ENCODE measurements at regions not wholly inside any gene's neighbourhood (a gene's known extent, or its start where the extent isn't known, plus 50 kb on each side); places are given as distances from the start of the nearest gene placed in this dataset.

DNA sequence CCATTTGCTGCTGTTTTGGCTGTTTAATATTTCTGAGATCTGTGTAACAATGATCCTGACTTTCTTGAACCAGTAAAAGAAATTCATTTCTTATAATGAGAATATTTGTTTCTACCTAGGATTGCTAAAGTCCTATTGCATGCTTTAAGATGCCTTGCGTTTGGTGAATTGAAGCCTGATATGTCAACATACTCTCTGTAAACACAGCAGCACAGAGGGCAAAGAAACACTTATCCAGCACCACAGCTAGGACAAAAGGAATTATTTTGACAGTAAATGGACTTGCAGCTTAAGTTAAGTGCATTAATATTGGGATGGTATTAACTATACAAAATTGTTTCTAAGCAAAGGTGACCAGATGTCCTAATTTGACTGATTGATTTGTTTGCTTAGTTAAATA is 2031.2 kb upstream of the CDH6 start:
- Histone ChIP-seq H3F3A (replicated peaks; ENCODE audit: insufficient read depth) (no peaks in the 10 kb centered on the region), H3K4me3 (ENCODE audit: low read depth in 2 of 2, low read length in 1 of 2) (no peak overlapping the region), H3K79me2 (ENCODE audit: insufficient read depth) (no peaks in the 10 kb centered on the region), H3K27me3 (ENCODE audit: insufficient read depth) (no peaks in the 10 kb centered on the region), H3K27ac (ENCODE audit: low read depth in 2 of 2, low read length in 1 of 2) (no peak overlapping the region), H4K20me1 (ENCODE audit: insufficient read depth) (no peaks in the 10 kb centered on the region), H3K9ac (no peak overlapping the region), H3K9me2 (no peaks in the 10 kb centered on the region), H3K36me3 (replicated peaks in 1 of 2; ENCODE audit: control insufficient read depth in 1 of 2, insufficient read depth in 2 of 2, low read length in 1 of 2) (no peaks in the 10 kb centered on the region), H3K9me3 (no peaks in the 10 kb centered on the region), H2AFZ (ENCODE audit: low read depth) (no peak overlapping the region), H3K4me1 (ENCODE audit: control insufficient read depth in 1 of 2, insufficient read depth in 2 of 2, low read depth in 1 of 2, low read length in 1 of 2) (no peaks in the 10 kb centered on the region), H3K4me2 (no peak overlapping the region)
- WGBS (ENCODE audit: low lambda C conversion rate): 0% methylated on average over 1 of the region's 1 CpG
- no peak for TF ChIP-seq POLR2AphosphoS5 (IDR thresholded peaks at IDR 0.05; ENCODE audit: low read depth, low read length)
- TF ChIP-seq SIN3A (IDR thresholded peaks at IDR 0.05; ENCODE audit: borderline replicate concordance, low read depth, low read length): no peak
- TF ChIP-seq NFIC (IDR thresholded peaks at IDR 0.05; ENCODE audit: borderline replicate concordance): no peak
- TF ChIP-seq YY1 (IDR thresholded peaks at IDR 0.05; ENCODE audit: low read depth): no peak
- TF ChIP-seq EP300 (IDR thresholded peaks at IDR 0.05; ENCODE audit: borderline replicate concordance in 1 of 2, low read depth in 1 of 2, low read length in 1 of 2): no peak
- no peak for TF ChIP-seq TCF12 (IDR thresholded peaks at IDR 0.05)
- TF ChIP-seq, protein P1, sequence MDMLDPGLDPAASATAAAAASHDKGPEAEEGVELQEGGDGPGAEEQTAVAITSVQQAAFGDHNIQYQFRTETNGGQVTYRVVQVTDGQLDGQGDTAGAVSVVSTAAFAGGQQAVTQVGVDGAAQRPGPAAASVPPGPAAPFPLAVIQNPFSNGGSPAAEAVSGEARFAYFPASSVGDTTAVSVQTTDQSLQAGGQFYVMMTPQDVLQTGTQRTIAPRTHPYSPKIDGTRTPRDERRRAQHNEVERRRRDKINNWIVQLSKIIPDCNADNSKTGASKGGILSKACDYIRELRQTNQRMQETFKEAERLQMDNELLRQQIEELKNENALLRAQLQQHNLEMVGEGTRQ (IDR thresholded peaks at IDR 0.05; ENCODE audit: borderline replicate concordance, low read depth, low read length): no peak
- TF ChIP-seq TEAD4 (IDR thresholded peaks at IDR 0.05; ENCODE audit: borderline replicate concordance, insufficient read depth): no peak
- TF ChIP-seq, protein P2, sequence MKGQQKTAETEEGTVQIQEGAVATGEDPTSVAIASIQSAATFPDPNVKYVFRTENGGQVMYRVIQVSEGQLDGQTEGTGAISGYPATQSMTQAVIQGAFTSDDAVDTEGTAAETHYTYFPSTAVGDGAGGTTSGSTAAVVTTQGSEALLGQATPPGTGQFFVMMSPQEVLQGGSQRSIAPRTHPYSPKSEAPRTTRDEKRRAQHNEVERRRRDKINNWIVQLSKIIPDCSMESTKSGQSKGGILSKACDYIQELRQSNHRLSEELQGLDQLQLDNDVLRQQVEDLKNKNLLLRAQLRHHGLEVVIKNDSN (IDR thresholded peaks at IDR 0.05; ENCODE audit: borderline replicate concordance, low read depth): no peak
- TF ChIP-seq GATA2 (CRISPR knock-in tag; IDR thresholded peaks at IDR 0.05): no peak
- TF ChIP-seq FOXM1 (IDR thresholded peaks at IDR 0.05; ENCODE audit: low read depth): no peak
- TF ChIP-seq CHD2 (IDR thresholded peaks at IDR 0.05; ENCODE audit: low read length, partially characterized antibody): no peak
- TF ChIP-seq FOSL2 (IDR thresholded peaks at IDR 0.05; ENCODE audit: borderline replicate concordance, low read depth): no peak
- TF ChIP-seq, protein P3, sequence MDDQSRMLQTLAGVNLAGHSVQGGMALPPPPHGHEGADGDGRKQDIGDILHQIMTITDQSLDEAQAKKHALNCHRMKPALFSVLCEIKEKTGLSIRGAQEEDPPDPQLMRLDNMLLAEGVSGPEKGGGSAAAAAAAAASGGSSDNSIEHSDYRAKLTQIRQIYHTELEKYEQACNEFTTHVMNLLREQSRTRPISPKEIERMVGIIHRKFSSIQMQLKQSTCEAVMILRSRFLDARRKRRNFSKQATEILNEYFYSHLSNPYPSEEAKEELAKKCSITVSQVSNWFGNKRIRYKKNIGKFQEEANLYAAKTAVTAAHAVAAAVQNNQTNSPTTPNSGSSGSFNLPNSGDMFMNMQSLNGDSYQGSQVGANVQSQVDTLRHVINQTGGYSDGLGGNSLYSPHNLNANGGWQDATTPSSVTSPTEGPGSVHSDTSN (IDR thresholded peaks at IDR 0.05): no peak
- no peak for TF ChIP-seq GABPA (IDR thresholded peaks at IDR 0.05; ENCODE audit: low read depth)
- no peak for TF ChIP-seq FOXJ3 (CRISPR knock-in tag; IDR thresholded peaks at IDR 0.05)
- TF ChIP-seq, protein P4, sequence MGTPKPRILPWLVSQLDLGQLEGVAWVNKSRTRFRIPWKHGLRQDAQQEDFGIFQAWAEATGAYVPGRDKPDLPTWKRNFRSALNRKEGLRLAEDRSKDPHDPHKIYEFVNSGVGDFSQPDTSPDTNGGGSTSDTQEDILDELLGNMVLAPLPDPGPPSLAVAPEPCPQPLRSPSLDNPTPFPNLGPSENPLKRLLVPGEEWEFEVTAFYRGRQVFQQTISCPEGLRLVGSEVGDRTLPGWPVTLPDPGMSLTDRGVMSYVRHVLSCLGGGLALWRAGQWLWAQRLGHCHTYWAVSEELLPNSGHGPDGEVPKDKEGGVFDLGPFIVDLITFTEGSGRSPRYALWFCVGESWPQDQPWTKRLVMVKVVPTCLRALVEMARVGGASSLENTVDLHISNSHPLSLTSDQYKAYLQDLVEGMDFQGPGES (IDR thresholded peaks at IDR 0.05; ENCODE audit: low read depth, low read length): no peak
- no peak for TF ChIP-seq RAD21 (IDR thresholded peaks at IDR 0.05; ENCODE audit: low read length)
- no peak for TF ChIP-seq MXI1 (IDR thresholded peaks at IDR 0.05; ENCODE audit: low read depth, low read length)
- no peak for TF ChIP-seq MEF2A (IDR thresholded peaks at IDR 0.05; ENCODE audit: borderline replicate concordance, low read depth)
- POLR2A ChIA-PET: no interaction called here
- CTCF ChIA-PET: interaction anchor here (1.0 kb wide), 1 partner anchor 535 kb away, joined by 3 read pairs; no protein-coding TSS in a partner anchor
- DNase-seq: no peak

Data from SK-N-SH (cell line).